ENCODE measurements at regions not wholly inside any gene's neighbourhood (a gene's known extent, or its start where the extent isn't known, plus 50 kb on each side); places are given as distances from the start of the nearest gene placed in this dataset.
"Not testable (repeated sequence)": the region's sequence is repeated elsewhere in the genome, so short reads cannot be mapped to it uniquely, and the experiment has no call there.

DNA sequence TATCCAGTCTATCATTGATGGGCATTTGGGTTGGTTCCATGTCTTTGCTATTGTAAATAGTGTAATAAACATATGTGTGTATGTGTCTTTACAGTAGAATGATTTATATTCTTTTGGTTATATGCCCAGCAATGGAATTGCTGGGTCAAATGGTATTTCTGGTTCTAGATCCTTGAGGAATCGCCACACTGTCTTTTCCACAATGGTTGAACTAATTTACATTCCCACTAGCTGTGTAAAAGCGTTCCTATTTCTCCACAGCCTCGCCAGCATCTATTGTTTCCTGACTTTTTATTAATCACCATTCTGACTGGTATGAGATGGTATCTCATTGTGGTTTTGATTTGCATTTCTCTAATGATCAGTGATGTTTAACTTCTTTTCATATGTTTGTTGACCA, 152.7 kb downstream of the CAPZA3 start:
- H2AFZ ChIP-seq (ENCODE audit: low read length); FAIRE-seq; H3K4ac ChIP-seq (replicated peaks; ENCODE audit: insufficient read length, low read depth, low read length); H4K5ac ChIP-seq (ENCODE audit: insufficient read length, low read depth, low read length); H3K27ac ChIP-seq (ENCODE audit: low read depth, low read length); CTCF ChIA-PET (ENCODE audit: partially characterized antibody); H3K79me2 ChIP-seq (ENCODE audit: control insufficient read depth in 1 of 2, insufficient read depth in 2 of 2, low read length in 2 of 2); H2BK20ac ChIP-seq (ENCODE audit: low read length); DNase-seq (ENCODE audit: low read depth in 1 of 2, low spot score in 2 of 2); H3K4me3 ChIP-seq (ENCODE audit: extremely low read depth in 1 of 4, insufficient read depth in 2 of 4, low read depth in 3 of 4, low read length in 4 of 4); H2AK5ac ChIP-seq (ENCODE audit: low read depth, low read length); H2BK15ac ChIP-seq (ENCODE audit: low read length); H3K79me1 ChIP-seq (ENCODE audit: low read depth, low read length); H4K8ac ChIP-seq (ENCODE audit: extremely low read depth, insufficient read depth, low read length); H2BK12ac ChIP-seq (ENCODE audit: low read depth, low read length); H4K20me1 ChIP-seq (replicated peaks in 1 of 2; ENCODE audit: control insufficient read depth in 1 of 2, insufficient read depth in 2 of 2, low read length in 2 of 2); H4K91ac ChIP-seq (replicated peaks; ENCODE audit: insufficient read length, low read length); H3K23me2 ChIP-seq (ENCODE audit: low read depth, low read length); H3K18ac ChIP-seq (ENCODE audit: extremely low read depth, low read length); H3K4me2 ChIP-seq (ENCODE audit: insufficient read depth in 1 of 2, low read depth in 2 of 2, low read length in 2 of 2); H3K36me3 ChIP-seq (ENCODE audit: control insufficient read depth in 2 of 4, insufficient read depth in 4 of 4, low read length in 3 of 4); H3K27me3 ChIP-seq (replicated peaks in 1 of 4; ENCODE audit: control insufficient read depth in 3 of 4, extremely low read depth in 1 of 4, insufficient read depth in 3 of 4, low read length in 3 of 4); H3K23ac ChIP-seq (ENCODE audit: insufficient read length); POLR2A ChIA-PET (ENCODE audit: partially characterized antibody); H3K9me3 ChIP-seq (ENCODE audit: insufficient read depth in 2 of 2, low read depth in 1 of 2, low read length in 1 of 2); H3K56ac ChIP-seq (replicated peaks; ENCODE audit: insufficient read length, low read depth, low read length); H3K14ac ChIP-seq (ENCODE audit: insufficient read length); H3K9ac ChIP-seq (replicated peaks in 1 of 4; ENCODE audit: extremely low read depth in 1 of 4, low read depth in 3 of 4, low read length in 3 of 4); H2BK5ac ChIP-seq (ENCODE audit: low read depth, low read length); H2BK120ac ChIP-seq (replicated peaks; ENCODE audit: low read depth, low read length): not testable (repeated sequence)
- 95% methylated on average over 3 of the region's 3 CpGs; no CpG with 5 or more reads in 1 of the 2 experiments for WGBS, 2 experiments (ENCODE audit: extremely low coverage in 1 of 2, insufficient coverage in 1 of 2, insufficient read length in 1 of 2, insufficient replicate concordance in 2 of 2, low coverage in 1 of 2, low lambda C conversion rate in 2 of 2, missing lambda C conversion rate in 1 of 2)
- H3K4me1 ChIP-seq (replicated peaks in 1 of 4; ENCODE audit: control insufficient read depth in 3 of 4, insufficient read depth in 4 of 4, low read length in 3 of 4): peaks cover under 1 to 12% (median 7%) of the 10 kb centered on the region in 4 experiments; a peak in 6 of 7 replicates

Measured in H1 (cell line).